ENCODE measurements at regions not wholly inside any gene's neighbourhood (a gene's known extent, or its start where the extent isn't known, plus 50 kb on each side); places are given as distances from the start of the nearest gene placed in this dataset.

DNA sequence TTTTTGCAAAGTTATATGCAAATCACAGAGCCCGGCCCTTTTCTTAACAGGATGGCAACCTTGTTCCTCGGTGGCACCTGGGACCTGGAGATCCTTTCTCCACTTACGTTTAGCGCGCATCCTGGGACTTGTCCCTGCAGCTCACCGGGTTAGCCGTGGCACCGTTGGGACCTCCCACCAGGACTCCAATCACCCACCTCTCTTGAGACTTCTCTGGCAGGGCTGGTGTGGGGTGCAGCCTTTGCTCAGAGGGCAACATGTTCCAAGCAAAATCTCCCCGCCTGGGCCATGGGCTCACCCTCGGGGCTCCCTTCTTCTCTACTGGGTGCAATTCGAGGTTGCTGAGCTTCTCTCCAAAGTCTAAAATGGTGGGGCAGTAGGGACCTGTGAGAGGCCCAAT lies 211.9 kb upstream of the UMPS start:
- H3K36me3 ChIP-seq (ENCODE audit: control insufficient read depth, insufficient read depth, low read length) = no peaks in the 10 kb centered on the region
- CTCF ChIA-PET = no interaction called here
- no TSS peak for BruUV-seq (replicated peaks)
- peaks cover 30% of the 10 kb centered on the region for H3K27me3 ChIP-seq (ENCODE audit: control insufficient read depth, insufficient read depth, low read length)
- intact Hi-C loops (cut with micrococcal nuclease; ENCODE audit: unreplicated experiment) = no loop called here
- DNase-seq (ENCODE audit: low read depth, low spot score) (no peak), ATAC-seq (no peak)
- in situ Hi-C loops (cut with HindIII; ENCODE audit: low pct_unique_long_range_greater_than_20kb, low sequenced_read_pairs) = no loop called here
- H3K4me1 ChIP-seq (ENCODE audit: control insufficient read depth, insufficient read depth, low read length) = no peaks in the 10 kb centered on the region
- H3K9me3 ChIP-seq (ENCODE audit: control insufficient read depth, insufficient read depth, low read depth, low read length) = no peaks in the 10 kb centered on the region
- TF ChIP-seq SIN3A (IDR thresholded peaks at IDR 0.05; ENCODE audit: borderline replicate concordance, insufficient read depth, low read depth, low read length) = no peak
- TF ChIP-seq, protein P1, sequence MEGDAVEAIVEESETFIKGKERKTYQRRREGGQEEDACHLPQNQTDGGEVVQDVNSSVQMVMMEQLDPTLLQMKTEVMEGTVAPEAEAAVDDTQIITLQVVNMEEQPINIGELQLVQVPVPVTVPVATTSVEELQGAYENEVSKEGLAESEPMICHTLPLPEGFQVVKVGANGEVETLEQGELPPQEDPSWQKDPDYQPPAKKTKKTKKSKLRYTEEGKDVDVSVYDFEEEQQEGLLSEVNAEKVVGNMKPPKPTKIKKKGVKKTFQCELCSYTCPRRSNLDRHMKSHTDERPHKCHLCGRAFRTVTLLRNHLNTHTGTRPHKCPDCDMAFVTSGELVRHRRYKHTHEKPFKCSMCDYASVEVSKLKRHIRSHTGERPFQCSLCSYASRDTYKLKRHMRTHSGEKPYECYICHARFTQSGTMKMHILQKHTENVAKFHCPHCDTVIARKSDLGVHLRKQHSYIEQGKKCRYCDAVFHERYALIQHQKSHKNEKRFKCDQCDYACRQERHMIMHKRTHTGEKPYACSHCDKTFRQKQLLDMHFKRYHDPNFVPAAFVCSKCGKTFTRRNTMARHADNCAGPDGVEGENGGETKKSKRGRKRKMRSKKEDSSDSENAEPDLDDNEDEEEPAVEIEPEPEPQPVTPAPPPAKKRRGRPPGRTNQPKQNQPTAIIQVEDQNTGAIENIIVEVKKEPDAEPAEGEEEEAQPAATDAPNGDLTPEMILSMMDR (IDR thresholded peaks at IDR 0.05) = no peak
- no peak for TF ChIP-seq POLR2AphosphoS5 (IDR thresholded peaks at IDR 0.05; ENCODE audit: low read depth, low read length)
- TF ChIP-seq, protein P2, sequence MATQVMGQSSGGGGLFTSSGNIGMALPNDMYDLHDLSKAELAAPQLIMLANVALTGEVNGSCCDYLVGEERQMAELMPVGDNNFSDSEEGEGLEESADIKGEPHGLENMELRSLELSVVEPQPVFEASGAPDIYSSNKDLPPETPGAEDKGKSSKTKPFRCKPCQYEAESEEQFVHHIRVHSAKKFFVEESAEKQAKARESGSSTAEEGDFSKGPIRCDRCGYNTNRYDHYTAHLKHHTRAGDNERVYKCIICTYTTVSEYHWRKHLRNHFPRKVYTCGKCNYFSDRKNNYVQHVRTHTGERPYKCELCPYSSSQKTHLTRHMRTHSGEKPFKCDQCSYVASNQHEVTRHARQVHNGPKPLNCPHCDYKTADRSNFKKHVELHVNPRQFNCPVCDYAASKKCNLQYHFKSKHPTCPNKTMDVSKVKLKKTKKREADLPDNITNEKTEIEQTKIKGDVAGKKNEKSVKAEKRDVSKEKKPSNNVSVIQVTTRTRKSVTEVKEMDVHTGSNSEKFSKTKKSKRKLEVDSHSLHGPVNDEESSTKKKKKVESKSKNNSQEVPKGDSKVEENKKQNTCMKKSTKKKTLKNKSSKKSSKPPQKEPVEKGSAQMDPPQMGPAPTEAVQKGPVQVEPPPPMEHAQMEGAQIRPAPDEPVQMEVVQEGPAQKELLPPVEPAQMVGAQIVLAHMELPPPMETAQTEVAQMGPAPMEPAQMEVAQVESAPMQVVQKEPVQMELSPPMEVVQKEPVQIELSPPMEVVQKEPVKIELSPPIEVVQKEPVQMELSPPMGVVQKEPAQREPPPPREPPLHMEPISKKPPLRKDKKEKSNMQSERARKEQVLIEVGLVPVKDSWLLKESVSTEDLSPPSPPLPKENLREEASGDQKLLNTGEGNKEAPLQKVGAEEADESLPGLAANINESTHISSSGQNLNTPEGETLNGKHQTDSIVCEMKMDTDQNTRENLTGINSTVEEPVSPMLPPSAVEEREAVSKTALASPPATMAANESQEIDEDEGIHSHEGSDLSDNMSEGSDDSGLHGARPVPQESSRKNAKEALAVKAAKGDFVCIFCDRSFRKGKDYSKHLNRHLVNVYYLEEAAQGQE (IDR thresholded peaks at IDR 0.05; ENCODE audit: insufficient read depth in 1 of 2, low read depth in 2 of 2, low read length in 1 of 2) = no peak
- no peak for TF ChIP-seq TCF7L2 (IDR thresholded peaks at IDR 0.05; ENCODE audit: low read depth, low read length)
- no peak overlapping the region for H3K4me3 ChIP-seq (ENCODE audit: low read depth in 2 of 2, low read length in 2 of 2)
- POLR2A ChIA-PET = no interaction called here
- H3K27ac ChIP-seq (ENCODE audit: low read length) = no peak overlapping the region

GRCh38 chr3:124519591-124520194 lies 210.6 kb upstream of the UMPS start:
- H3K36me3 ChIP-seq (ENCODE audit: control insufficient read depth, insufficient read depth, low read length) = no peaks in the 10 kb centered on the region
- H3K4me1 ChIP-seq (ENCODE audit: control insufficient read depth, insufficient read depth, low read length) = no peaks in the 10 kb centered on the region
- no peak for ATAC-seq
- in situ Hi-C loops (cut with HindIII; ENCODE audit: low pct_unique_long_range_greater_than_20kb, low sequenced_read_pairs) (no loop called here), intact Hi-C loops (cut with micrococcal nuclease; ENCODE audit: unreplicated experiment) (no loop called here)
- POLR2A ChIA-PET = no interaction called here
- H3K27me3 ChIP-seq (ENCODE audit: control insufficient read depth, insufficient read depth, low read length) = peaks cover 25% of the 10 kb centered on the region
- no peak overlapping the region for H3K27ac ChIP-seq (ENCODE audit: low read length)
- no peaks in the 10 kb centered on the region for H3K9me3 ChIP-seq (ENCODE audit: control insufficient read depth, insufficient read depth, low read depth, low read length)
- TF ChIP-seq POLR2AphosphoS5 (IDR thresholded peaks at IDR 0.05; ENCODE audit: low read depth, low read length) (no peak), TCF7L2 (IDR thresholded peaks at IDR 0.05; ENCODE audit: low read depth, low read length) (no peak), SIN3A (IDR thresholded peaks at IDR 0.05; ENCODE audit: borderline replicate concordance, insufficient read depth, low read depth, low read length) (no peak)
- TF ChIP-seq, protein P2 (IDR thresholded peaks at IDR 0.05; ENCODE audit: insufficient read depth in 1 of 2, low read depth in 2 of 2, low read length in 1 of 2) = no peak
- TF ChIP-seq, protein P1 (IDR thresholded peaks at IDR 0.05) = no peak
- BruUV-seq (replicated peaks) = no TSS peak
- H3K4me3 ChIP-seq (ENCODE audit: low read depth in 2 of 2, low read length in 2 of 2) = no peak overlapping the region
- no peak for DNase-seq (ENCODE audit: low read depth, low spot score)
- CTCF ChIA-PET = no interaction called here
